ENCODE measurements at regions not wholly inside any gene's neighbourhood (a gene's known extent, or its start where the extent isn't known, plus 50 kb on each side); places are given as distances from the start of the nearest gene placed in this dataset.

DNA sequence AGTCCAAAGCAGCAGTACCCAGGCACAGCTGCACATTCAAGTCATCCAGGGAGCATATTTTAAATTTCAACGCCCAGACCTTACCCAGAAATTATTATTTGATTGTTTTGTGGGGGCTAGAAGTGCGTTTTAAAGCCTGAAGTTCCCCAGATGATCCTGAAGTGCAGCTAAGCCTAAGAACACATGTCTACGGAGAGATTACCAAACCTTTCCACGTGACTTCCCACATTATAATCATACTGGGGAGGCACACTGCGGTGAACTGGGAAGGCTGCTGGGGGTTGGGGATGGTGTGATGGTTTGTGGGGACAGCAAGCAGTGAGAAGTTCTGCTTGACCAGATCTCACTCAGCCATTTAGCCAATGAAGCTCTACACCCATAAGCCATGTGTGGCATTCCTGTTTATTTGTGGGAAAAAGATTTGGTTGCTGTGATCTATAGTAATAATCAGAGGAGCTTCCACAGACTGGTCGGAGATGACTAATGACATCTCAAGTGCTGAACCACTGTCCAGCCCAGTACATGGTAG is 93.4 kb upstream of the CDH6 start:
- DNase-seq (ENCODE audit: extremely low read depth, low read depth) = no peak

DNA sequence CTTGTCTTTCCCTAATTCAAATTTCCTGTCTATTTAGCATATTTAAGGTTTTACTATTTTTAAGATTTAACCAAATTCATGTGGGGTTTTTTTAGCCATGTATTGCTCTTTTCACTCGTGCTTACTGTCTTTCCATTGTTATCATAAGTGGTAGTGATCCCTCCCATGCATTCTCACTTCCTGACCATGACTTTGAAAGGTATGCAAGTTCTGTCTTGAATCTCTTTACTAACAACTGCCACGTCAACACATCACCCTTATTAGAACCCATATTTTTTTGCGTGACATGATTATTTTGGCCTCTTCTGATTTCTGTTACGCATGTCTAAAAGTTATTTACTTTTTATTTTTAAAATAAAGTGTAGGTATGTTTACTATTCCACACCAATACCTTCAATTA is 94.7 kb upstream of the CDH6 start:
- DNase-seq (ENCODE audit: extremely low read depth, low read depth) = no peak

DNA sequence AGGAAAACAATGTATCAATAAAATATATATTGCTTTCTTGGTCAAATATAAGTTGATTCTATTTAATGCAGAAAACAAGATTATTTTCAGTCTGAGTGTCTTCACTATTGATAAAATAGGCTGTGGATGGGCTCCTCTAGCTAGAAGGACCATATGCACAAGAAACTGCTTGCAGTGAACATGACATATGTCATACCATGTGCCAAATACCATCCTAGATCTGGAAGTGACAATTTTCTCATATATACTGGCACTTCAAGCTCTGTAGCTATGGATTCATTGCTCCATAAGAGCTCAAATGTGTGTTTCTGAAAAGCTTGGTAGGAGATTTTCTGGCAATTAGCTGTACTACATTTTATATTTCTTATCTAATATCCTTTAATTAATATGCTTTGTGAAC is 95.6 kb upstream of the CDH6 start:
- no peak for DNase-seq (ENCODE audit: extremely low read depth, low read depth)

DNA sequence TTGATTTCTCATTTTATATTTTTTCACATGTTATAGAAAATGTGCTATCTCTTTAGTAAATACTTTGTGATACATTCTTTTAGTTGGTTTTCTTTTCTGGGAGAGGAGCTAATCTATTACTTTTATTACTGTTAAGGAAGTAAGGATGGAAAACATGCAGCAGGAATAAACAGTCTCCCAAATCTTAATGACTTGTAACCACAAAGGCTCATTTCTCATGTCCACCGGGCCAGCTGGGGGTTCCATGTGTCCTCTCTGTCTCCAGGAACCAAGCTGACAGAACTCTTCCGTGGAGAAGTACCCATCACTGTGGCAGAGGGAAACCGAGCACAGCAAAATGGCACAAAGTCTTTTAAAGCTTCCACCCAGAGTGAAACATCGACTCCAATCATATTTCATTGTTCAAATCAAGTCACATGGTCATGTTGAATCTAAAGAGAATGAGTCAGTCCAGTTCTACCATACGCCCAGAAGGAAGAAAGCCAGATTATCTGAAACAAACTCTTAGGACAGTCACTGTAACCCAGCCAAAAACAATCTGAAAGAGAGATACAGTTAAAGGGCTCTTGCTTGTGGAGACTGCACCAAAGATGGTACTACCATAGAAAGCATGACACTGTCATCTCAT is 97.1 kb upstream of the CDH6 start:
- no peak for DNase-seq (ENCODE audit: extremely low read depth, low read depth)

DNA sequence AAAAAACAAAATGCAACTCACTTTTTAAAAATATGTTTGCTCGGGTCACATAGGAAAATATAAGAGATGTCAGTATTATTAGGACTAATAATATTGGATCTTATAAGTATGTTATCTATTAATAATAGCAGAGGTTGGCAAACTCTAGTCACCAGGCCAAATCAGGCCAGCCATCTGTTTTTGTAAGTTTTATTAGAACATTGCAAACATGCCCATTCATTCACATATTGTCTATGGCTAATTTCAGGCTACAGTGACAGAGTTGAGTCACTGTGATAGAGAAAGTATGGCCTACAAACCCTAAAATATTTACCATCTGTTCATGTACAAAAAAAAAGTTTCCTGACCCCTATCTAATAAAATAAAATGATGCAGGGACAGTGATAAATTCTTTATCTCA is 97.7 kb upstream of the CDH6 start:
- no peak for DNase-seq (ENCODE audit: extremely low read depth, low read depth)

DNA sequence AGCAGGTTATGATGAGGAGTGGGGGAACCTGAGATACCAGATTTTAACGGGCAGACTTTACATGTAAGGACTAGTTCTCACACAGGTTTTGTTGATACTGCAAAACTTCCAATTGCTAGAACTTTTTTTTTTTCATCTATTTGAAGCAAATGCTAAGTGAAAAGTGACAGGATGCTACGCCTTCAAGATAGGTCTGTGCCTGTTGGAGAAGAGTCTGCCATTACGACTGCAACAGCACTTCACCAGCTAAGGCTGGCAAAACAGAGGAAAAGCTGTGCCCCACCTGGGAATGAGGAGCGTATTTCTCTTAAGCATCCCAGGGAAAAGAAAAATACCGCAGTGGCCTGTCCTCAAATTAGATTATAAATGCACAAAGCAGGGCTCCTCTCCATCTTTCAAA is 102.0 kb upstream of the CDH6 start:
- DNase-seq (ENCODE audit: extremely low read depth, low read depth) = no peak

DNA sequence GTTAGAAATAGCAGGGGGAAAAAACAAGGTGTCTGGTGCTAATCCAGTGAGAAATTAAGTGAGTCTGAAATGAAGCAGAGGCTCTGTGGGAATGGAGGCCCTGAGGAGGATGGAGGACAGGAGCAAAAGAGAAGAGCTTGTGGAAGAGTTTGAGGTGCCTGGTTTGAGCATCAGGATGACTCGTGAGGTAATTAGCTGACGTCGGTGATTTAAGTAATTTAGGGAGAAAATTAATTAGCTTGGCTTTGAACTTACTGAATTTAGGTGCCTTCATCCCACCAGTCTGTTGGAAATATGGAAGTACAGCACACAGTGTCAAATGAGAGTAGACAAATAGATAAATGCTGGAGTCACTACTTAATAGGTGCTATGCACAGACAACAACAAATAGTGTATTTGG is 103.0 kb upstream of the CDH6 start:
- no peak for DNase-seq (ENCODE audit: extremely low read depth, low read depth)

DNA sequence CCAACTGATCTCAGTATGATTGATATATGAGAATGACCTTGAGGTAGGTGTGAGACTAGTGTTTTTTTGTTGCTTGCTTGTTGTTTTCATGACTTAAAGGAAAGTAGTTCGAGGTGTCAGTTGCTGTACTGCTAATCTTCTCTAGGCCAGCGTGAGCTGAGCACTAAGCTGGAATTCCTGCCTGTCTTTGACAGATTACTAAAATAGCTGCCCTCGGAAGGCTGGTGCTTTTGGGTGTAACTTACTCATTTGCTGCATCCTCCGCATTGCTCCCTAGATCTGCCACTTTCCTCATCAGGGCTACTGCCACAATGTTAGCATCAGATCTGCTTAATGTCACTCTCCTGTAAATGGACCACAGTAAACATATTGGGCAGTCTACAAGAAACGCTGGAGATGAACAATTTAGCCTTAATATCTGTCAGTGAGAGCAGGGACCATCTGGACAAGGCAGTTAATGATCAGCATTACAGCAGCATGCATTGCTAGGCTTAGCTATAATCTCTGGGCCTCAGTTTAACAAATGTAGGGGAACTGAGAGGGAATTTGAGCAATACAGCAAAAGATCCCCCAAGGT is 106.6 kb upstream of the CDH6 start:
- no peak for DNase-seq (ENCODE audit: extremely low read depth, low read depth)

DNA sequence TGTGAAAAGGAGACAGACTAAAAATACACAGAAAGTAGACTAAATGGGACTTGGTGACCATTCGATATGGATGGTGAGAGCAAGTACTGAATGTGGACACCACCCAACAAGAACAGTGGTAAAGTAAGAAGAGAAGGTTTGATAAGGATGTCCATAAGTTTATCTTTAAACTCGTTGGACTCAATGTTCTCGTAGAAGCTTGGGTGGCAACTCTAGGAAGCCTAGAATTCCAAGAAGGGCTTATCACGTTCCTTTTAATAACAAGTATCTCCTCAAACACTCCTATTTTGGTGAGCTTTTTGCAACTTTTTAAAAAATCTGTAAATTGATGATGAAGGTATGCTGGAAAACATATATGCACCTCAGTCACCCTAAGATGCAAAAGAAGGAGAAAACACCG is 108.6 kb upstream of the CDH6 start:
- DNase-seq (ENCODE audit: extremely low read depth, low read depth) = no peak

DNA sequence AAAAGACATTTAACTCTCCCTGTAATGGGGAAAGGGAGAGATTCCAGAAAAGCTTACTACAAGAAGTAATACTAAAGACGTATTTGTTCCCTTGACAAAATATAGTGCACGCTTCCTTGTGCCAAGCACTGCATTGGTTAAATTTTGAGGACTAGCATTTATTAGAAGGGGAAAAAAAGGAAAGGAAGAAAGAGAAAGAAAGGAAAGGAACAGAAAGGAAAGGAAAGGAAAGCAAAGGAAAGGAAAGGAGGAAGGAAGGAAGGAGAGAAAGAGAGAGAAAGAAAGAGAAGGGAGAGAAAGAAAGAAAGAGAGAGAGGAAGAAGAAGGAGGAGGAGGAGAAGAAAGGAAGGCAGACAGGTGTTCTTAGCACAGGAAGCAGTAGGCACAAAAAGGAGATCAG is 110.1 kb upstream of the CDH6 start:
- DNase-seq (ENCODE audit: extremely low read depth, low read depth) = no peak

DNA sequence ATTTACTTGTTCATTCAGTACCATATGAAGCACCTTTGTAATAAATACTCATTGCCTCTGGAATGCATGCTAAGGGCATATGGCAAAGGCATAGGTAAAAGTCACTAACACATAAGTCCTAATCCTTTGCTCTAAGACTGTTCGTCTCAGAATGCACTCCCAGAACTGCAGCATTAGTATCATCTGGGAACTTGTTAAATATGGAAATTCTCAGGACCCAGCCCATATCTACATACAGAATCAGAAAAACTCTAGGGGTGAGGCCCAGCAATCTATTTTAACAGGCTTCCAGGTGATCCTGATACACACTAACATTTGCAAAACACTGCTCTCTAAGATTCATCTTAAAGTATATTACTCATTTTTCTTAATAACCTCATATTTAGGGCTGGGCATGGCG is 113.8 kb upstream of the CDH6 start:
- DNase-seq (ENCODE audit: extremely low read depth, low read depth) = no peak

DNA sequence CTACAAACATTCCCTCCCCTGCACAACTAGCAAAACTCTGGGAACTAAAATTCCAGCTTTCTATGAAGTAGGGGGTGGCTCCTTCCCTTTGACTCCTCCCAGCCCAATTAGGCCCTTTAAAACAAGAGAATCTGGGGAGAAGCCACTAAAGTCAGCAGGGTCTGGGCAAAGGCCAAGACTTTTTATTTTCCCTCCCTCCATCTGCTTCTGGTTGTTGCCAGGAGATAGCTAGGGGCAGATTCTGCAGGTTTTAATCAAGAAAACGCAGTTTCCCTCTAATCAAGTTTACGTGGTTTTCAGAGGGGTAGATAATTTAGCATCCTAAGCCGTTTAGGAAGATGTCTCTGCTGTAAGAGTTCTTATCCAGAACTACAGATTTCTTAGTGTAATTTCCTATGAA is 114.5 kb upstream of the CDH6 start:
- no peak for DNase-seq (ENCODE audit: extremely low read depth, low read depth)

DNA sequence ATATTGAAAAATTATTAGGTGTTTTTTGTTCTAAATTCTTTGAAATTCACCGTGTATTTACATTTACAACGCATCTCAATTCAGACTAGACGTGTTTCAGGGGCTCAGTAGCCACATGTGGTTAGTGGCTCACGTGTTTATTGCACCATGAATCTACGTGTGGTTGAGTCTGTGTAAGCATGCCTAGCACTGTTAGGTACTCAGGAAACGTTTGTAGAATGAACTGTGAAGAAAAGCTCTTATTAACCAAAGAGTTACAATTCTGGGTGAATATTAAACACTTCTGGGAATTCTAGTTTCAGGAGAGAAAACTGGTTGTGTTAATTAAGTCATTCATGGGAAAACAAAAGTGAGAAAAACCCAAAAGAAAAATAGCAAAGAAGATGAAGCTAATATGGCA is 117.5 kb upstream of the CDH6 start:
- no peak for DNase-seq (ENCODE audit: extremely low read depth, low read depth)

DNA sequence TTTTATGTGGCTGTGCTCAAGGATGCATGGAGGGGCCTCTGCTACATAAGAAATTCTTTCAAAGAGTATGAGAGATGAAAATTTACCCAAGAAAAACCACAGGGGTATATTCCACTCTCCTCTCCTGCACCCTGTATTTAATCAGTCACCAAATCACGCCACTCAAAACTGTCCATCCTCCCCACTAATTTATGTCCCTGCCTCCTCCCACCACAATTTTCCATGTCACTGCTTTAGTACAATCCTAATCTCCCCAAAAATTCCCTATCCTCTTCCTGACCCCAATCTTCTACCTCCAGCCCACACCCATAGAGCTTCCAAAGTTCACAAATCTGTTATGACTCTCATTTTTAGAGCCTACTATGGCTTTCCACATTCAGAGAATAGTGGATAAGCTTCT is 125.2 kb upstream of the CDH6 start:
- DNase-seq (ENCODE audit: extremely low read depth, low read depth) = no peak

DNA sequence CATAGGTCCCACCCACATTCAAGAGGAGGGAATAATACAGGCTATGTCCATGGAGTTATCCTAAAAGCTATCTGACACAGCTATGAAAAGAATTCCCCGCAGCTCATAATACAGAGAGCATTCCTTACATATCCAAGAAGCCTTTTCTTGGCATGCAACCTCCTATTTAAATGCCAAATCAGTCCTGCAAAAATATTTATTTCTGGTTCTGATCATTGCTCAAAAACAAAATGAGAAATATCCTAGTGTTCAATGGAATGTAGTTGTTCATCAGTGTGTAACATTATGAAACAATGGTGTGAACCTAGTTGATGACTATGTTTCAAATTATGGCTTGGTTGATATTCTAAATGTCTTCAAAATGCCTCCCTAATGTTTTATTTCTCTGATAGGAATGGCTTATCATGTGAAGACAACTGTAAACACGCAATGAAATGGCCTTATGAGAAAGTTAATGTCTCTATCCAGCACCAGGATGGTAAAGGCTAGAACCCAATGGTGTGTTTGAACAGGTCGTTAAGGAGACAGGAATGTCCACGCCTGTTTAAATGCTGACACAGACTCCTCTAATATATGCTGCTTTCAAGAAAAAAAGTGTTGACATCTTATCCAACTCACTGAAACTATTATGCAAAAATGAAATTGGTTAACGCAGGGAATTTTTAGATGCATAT is 126.7 kb upstream of the CDH6 start:
- no peak for DNase-seq (ENCODE audit: extremely low read depth, low read depth)

DNA sequence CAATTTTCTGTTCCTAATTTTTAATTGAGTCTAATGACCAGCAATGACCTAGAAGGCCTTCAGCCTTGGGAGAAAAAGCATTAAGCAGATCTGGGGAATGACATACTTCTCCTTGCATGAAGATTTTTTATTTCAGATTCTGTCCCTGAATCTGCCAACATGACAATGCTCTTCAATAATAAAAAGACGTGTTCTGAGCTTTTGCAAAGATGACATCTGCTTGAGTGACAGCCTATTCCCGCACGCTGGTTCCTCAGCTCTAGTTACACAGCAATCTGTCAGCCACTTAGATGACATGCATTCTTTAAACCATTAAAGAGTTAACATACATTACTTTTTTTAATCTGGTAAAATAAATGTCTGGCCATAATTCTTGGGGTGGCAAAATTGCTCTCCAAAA is 129.3 kb upstream of the CDH6 start:
- DNase-seq (ENCODE audit: extremely low read depth, low read depth) = no peak

DNA sequence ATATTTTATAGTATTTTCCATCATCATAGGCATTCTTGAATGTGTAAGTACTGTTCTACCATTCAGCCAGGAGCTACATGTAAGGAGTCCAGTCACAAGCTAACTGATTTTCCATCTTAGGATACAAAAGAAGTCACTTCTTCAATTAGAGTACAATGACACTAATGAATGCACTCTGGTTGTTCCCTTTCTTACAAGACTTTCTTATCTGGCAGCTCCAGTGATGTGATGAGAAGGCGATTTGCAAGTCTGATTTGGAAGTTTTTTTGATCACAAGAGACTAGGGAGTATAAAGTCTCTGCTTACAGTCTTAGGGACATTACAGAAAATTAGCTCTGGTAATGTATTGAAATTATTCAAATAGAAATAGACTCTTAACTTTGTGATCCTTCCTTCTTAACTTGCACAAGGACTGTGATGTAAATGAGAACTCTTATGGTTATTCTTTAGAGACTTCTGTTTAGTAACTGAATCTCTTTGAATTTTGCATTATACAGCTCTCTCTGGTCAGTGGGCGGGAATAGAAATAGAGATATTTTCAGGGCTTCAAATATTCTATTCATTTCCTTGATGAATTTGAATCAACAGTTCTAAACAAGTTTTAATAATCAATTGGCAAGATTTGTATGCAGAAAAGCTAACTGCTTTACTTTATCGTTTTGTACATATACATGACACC is 130.4 kb upstream of the CDH6 start:
- no peak for DNase-seq (ENCODE audit: extremely low read depth, low read depth)

DNA sequence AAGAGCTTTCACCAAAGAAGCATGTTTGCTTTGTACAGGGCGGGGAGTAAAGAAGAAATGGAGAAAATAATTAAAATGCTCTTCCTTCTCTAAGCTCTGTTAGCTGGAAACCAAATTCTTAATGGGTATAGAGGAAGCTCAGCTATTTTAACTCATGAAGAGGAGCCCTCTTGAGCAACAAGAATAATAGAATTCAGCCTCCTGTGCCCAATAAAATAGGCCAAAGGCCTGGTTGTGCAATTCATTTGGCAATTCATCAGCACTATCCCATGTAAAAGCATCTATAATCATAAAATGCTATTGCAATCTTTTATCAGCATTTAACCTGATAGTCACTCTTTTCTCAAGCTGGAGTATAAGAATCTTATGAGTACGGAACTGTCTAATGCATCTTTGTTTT is 133.6 kb upstream of the CDH6 start:
- DNase-seq (ENCODE audit: extremely low read depth, low read depth) = no peak

DNA sequence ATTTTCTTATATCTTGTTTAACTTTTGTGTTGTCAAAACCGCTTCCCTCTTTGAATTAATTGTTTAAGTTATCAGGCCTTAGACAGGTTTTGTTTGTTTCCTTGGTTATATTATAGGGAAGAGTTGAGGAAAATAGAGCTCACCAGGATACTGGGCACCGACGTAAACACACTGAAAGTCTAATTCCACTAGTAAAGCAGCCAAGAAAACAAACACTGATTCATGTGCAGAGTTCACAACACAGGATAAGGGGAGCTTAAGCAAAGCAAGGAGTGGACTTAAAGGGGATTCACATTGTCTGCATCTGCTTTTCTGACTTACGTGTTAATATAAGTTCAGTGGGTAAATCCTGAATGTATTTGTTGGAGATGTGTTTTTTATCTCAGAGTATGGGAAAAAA is 139.0 kb upstream of the CDH6 start:
- DNase-seq (ENCODE audit: extremely low read depth, low read depth) = no peak

DNA sequence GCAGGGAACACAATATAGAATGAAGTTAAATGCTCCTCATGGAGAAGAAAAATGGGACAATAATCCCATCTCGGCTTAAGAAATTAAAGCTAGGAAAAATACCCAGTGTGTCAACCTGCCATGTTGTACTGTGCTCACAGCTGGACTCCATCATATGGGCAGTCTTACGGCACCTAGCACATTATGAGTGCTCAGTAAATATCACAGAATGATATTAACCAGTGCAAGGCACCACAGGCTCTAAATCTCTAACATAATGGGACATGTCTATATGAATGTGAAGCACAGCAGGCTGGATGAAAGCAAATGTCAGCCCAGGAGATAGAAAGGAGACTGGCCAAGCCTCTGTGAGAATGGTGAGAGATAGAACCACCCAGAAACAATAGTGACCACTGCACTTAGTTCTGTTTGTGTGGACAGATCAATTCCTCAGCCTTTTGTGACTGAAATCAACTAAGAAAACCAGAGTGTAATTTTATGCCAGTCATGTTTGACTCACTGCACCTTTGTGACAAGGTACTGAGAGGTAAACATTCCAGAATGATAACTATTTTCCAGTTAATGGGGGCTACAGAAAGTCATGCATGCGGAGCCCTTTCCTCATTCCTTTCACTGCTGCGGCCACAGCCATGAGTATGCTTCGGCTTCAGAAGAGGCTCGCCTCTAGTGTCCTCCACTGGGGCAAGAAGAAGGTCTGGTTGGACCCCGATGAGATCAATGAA is 140.4 kb upstream of the CDH6 start:
- DNase-seq (ENCODE audit: extremely low read depth, low read depth) = no peak

DNA sequence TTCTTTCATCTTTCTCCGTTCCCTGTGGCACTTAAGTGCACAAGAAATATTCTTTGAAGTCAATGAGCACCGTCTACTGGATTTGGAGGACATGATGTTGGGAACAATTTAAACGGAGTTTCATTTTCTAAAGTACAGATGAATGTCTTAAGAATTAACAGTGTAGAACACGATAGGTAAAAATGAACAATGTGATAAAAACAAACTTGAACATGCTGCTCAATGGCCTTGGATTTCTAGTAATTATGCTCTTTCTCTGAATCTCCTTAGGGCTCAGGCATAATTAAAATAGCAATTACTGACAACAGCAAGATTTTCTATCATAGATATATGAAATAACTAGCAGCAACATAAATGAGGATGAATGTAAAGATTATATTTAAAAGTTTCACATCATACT is 142.2 kb upstream of the CDH6 start:
- no peak for DNase-seq (ENCODE audit: extremely low read depth, low read depth)

Measured in NCI-H460 (cell line).